Sigmoid colon (tissue), 6 donors: ENCODE measurements at regions not wholly inside any gene's neighbourhood (a gene's known extent, or its start where the extent isn't known, plus 50 kb on each side); places are given as distances from the start of the nearest gene placed in this dataset.

Experiments used
- DNase-seq: peaks from one replicate; pipeline ENCODE4 v3.0.0-alpha.2; 2019
- H3K27ac ChIP-seq, 4 donors: fragments of 200-600 bp; sonication (generic); one replicate each; pipeline ENCODE4 v1.5.1; 2016 to 2019; ENCODE audit warnings: mild to moderate bottlenecking in 1 of 4
- H3K27me3 ChIP-seq, 3 donors: fragments of 200-600 bp; sonication (generic); one replicate each; pipeline ENCODE4 v1.5.1; 2019; ENCODE audit warnings: mild to moderate bottlenecking in 1 of 3
- H3K36me3 ChIP-seq, 4 donors: fragments of 200-600 bp; sonication (generic); one replicate each; pipeline ENCODE4 v1.5.1; 2016 to 2019
- H3K4me1 ChIP-seq, 4 donors: fragments of 200-600 bp; sonication (generic); one replicate each; pipeline ENCODE4 v1.5.1; 2017 to 2019
- H3K4me3 ChIP-seq, 4 donors: fragments of 200-600 bp; sonication (generic); one replicate each; pipeline ENCODE4 v1.5.1; 2017 to 2019; ENCODE audit warnings: mild to moderate bottlenecking in 2 of 4, moderate library complexity in 1 of 4
- H3K9me3 ChIP-seq, 4 donors: fragments of 200-600 bp in 3 of 4; sonication (generic) in 3 of 4; one replicate each; pipeline versions ENCODE4 v1.5.1 to v1.6.1; 2013 to 2019
- EP300 ChIP-seq, 4 donors: sonication (generic); formaldehyde crosslinking; IDR thresholded peaks; one replicate each; pipeline ENCODE4 v1.6.1; 2017; ENCODE audit warnings: antibody characterized with exemption in 4 of 4
- POLR2A ChIP-seq, 2 donors: fragments of 450-650 bp; IDR thresholded peaks; one replicate each; pipeline ENCODE4 v1.6.1; 2016; ENCODE audit warnings: antibody characterized with exemption in 2 of 2, mild to moderate bottlenecking in 2 of 2, moderate library complexity in 2 of 2
- POLR2AphosphoS5 ChIP-seq, 4 donors: sonication (generic); formaldehyde crosslinking; IDR thresholded peaks; one replicate each; pipeline ENCODE4 v1.6.1; 2017; ENCODE audit warnings: antibody characterized with exemption in 4 of 4
- WGBS, 2 donors: extraction: QIAGEN DNeasy Blood & Tissue Kit; methylation state at CpG; one replicate each; pipeline ENCODE4 v1.1.7; 2013; 5-methylcytosine and 5-hydroxymethylcytosine counted together
- intact Hi-C: fragments of 100-400 bp; cut with DNase I; formaldehyde crosslinking; loops from one replicate; pipeline ENCODE4 v1.15.1; 2023
- TF ChIP-seq, protein P1 (sequence below), 4 experiments: fragments of 450-650 bp in 3 of 4; fragments of 200-600 bp in 1 of 4; IDR thresholded peaks; one replicate each; pipeline ENCODE4 v1.5.1; 2016 to 2019; ENCODE audit warnings: antibody characterized with exemption in 4 of 4, mild to moderate bottlenecking in 3 of 4, moderate library complexity in 2 of 4
- donor health status: healthy with polysubstance abuse.
- donor health status: healthy.

DNA sequence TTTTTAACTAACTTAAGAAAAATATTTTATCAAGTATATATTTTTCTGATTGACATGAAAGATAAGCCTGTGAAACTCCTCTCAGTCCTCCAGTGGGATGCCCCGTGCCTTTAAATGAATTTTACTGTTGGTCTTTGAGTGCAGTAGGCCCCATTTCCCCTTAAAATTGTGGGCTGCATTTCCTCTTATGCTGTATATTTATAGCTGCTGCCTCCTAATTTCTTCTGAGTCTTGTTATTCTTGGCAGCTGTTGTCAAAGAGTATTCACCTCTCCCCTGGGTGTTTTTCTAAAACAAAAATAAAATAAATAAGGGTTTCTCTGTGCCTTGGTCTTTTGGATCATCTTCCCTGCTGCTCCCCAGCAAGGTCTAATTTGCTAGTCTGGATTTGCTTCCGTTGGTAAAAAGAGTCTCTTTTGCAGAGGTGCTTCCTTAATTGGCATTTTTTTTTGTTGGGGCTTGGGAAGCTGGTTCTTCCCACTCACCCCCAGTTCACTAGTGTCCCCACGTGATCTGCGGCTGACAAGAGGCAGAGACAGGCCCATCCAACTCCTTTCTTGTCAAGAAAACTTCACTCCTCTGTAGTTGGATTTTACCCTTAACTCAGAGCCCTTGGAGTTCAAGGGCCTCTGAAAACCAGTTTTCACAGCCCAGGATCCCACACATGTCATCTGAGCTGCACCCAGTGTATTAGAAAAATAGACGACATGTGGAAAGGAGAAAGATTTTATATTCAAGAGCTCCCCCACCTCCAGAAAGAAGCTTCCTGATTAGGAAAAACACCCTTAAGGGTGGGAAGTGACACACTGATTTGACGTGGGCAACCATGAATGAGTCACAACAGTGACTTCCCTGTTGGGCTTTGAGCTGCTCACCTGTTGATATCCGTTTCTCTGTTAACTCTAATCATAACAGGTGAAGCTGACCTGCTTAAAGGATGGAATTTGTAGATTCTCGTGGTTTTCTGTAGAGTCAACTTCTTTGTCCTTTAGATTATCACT lies 431.5 kb downstream of the DCDC2C start:
- no peak for TF ChIP-seq POLR2A (IDR thresholded peaks at IDR 0.05)
- TF ChIP-seq, protein P1, sequence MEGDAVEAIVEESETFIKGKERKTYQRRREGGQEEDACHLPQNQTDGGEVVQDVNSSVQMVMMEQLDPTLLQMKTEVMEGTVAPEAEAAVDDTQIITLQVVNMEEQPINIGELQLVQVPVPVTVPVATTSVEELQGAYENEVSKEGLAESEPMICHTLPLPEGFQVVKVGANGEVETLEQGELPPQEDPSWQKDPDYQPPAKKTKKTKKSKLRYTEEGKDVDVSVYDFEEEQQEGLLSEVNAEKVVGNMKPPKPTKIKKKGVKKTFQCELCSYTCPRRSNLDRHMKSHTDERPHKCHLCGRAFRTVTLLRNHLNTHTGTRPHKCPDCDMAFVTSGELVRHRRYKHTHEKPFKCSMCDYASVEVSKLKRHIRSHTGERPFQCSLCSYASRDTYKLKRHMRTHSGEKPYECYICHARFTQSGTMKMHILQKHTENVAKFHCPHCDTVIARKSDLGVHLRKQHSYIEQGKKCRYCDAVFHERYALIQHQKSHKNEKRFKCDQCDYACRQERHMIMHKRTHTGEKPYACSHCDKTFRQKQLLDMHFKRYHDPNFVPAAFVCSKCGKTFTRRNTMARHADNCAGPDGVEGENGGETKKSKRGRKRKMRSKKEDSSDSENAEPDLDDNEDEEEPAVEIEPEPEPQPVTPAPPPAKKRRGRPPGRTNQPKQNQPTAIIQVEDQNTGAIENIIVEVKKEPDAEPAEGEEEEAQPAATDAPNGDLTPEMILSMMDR (IDR thresholded peaks at IDR 0.05): no peak
- TF ChIP-seq EP300 (IDR thresholded peaks at IDR 0.05): no peak
- TF ChIP-seq POLR2AphosphoS5 (IDR thresholded peaks at IDR 0.05): no peak
- H3K9me3 ChIP-seq: peaks cover 0 to 10% (median 1%) of the 10 kb centered on the region in 4 donors
- no peak overlapping the region for H3K27ac ChIP-seq
- no peak overlapping the region for H3K4me3 ChIP-seq
- DNase-seq: no peak
- no peaks in the 10 kb centered on the region for H3K4me1 ChIP-seq
- H3K36me3 ChIP-seq: no peaks in the 10 kb centered on the region
- 49 to 69% methylated on average over 8 of the region's 8 CpGs for WGBS, 2 donors
- no peaks in the 10 kb centered on the region for H3K27me3 ChIP-seq
- intact Hi-C loops: no loop called here

DNA sequence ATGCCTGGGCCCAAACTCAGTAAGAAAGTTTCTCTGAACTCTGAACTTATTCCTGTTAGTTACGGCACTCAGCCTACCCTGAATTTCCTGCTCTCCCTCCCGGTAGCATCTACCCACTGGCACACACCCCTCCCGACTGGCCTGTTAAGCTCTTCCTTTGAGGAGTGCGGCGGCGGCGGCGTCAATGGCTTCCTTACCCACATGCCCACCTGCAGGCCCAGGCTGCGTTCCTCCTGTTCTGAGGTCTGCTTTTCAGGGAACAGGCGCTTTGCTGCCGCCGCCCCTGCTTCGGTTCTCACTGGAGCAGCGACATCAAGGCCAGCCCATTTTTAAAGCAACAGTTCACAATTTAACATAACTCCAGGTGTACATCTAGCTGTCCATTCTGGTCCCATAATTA lies 432.4 kb downstream of the DCDC2C start:
- Histone ChIP-seq H3K4me1 (no peaks in the 10 kb centered on the region), H3K27me3 (no peaks in the 10 kb centered on the region), H3K9me3 (peaks cover 0 to 10% (median 1%) of the 10 kb centered on the region in 4 donors), H3K36me3 (no peaks in the 10 kb centered on the region), H3K4me3 (no peak overlapping the region), H3K27ac (no peak overlapping the region)
- WGBS, 2 donors: 68 to 78% methylated on average over 14 of the region's 14 CpGs
- DNase-seq: no peak
- no peak for TF ChIP-seq POLR2AphosphoS5 (IDR thresholded peaks at IDR 0.05)
- TF ChIP-seq, protein P1 (IDR thresholded peaks at IDR 0.05): no peak
- TF ChIP-seq EP300 (IDR thresholded peaks at IDR 0.05): no peak
- TF ChIP-seq POLR2A (IDR thresholded peaks at IDR 0.05): no peak
- intact Hi-C loops: no loop called here

DNA sequence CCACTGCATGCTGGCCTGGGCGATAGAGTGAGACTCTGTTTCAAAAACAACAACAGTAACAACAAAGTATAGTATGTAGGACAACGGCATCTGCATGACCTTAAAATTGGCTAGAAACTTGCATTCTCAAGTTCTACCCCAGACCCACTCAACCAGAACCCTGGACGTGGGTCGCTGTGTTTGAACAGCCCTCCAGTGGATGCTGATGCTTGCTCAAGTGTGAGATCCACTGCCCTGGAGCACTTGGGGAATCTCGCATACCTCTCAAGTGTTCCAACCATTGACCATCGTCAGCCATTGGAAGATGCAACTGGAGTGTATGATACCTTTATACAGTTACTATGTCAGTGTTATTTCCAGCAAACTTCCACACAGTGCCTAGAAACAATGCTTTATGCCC lies 435.9 kb downstream of the DCDC2C start:
- intact Hi-C loops: no loop called here
- Histone ChIP-seq H3K9me3 (peaks cover 0 to 12% (median 0%) of the 10 kb centered on the region in 4 donors), H3K4me1 (no peaks in the 10 kb centered on the region), H3K4me3 (no peak overlapping the region), H3K36me3 (no peaks in the 10 kb centered on the region), H3K27me3 (no peaks in the 10 kb centered on the region), H3K27ac (no peak overlapping the region)
- no peak for DNase-seq
- TF ChIP-seq, protein P1 (IDR thresholded peaks at IDR 0.05): no peak
- TF ChIP-seq POLR2AphosphoS5 (IDR thresholded peaks at IDR 0.05) (no peak), POLR2A (IDR thresholded peaks at IDR 0.05) (no peak), EP300 (IDR thresholded peaks at IDR 0.05) (no peak)
- 85 to 88% methylated on average over 6 of the region's 6 CpGs for WGBS, 2 donors

DNA sequence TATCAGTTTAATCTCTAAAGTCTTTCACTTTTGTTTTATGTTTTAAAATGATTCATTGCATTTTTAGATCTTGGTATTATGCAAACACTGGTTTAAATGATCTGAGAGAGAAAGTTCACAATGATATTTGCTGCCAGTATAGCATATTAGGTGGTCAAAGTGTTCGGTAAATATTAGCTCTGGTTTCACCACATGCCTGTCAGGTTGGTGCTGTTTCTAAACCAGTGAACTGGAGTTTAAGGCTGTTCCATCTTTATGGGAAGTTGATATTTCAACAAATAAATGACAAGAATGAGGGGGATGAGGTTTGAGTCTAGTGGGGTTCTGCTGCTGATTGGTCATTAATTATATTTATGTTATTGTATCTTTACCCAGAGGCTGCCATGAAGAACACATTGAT lies 436.4 kb downstream of the DCDC2C start:
- intact Hi-C loops: no loop called here
- 49 to 58% methylated on average over 1 of the region's 1 CpG for WGBS, 2 donors
- no peaks in the 10 kb centered on the region for H3K36me3 ChIP-seq
- H3K4me3 ChIP-seq: no peak overlapping the region
- H3K27ac ChIP-seq: no peak overlapping the region
- no peaks in the 10 kb centered on the region for H3K4me1 ChIP-seq
- TF ChIP-seq EP300 (IDR thresholded peaks at IDR 0.05) (no peak), POLR2A (IDR thresholded peaks at IDR 0.05) (no peak), POLR2AphosphoS5 (IDR thresholded peaks at IDR 0.05) (no peak)
- TF ChIP-seq, protein P1 (IDR thresholded peaks at IDR 0.05): no peak
- no peaks in the 10 kb centered on the region for H3K27me3 ChIP-seq
- DNase-seq: no peak
- H3K9me3 ChIP-seq: peaks cover 0 to 12% (median 0%) of the 10 kb centered on the region in 4 donors
